Heart left ventricle (tissue), 16 donors: ENCODE measurements at regions not wholly inside any gene's neighbourhood (a gene's known extent, or its start where the extent isn't known, plus 50 kb on each side); places are given as distances from the start of the nearest gene placed in this dataset.

Experiments
- ATAC-seq, 4 donors: fragments of 200-7000 bp; cut with Tn5 transposase; one replicate each; pipeline ENCODE4 v1.9.1; 2020 to 2022; ENCODE audit warnings: moderate library complexity in 4 of 4, mild to moderate bottlenecking in 3 of 4, moderate number of reproducible peaks in 1 of 4
- DNase-seq, 5 donors: peaks; one replicate each; pipeline ENCODE4 v3.0.0-alpha.2; 2020
- H3K27ac ChIP-seq, 12 donors: fragments of 200-600 bp; sonication (generic) in 4 of 12; one replicate each; pipeline versions ENCODE4 v1.5.0 to v1.8.0; 2016 to 2022; ENCODE audit warnings: mild to moderate bottlenecking in 2 of 12
- H3K27me3 ChIP-seq, 9 donors: fragments of 200-600 bp; sonication (generic) in 2 of 9; one replicate each; pipeline versions ENCODE4 v1.5.1 to v1.8.0; 2016 to 2022; ENCODE audit warnings: mild to moderate bottlenecking in 3 of 9
- H3K36me3 ChIP-seq, 9 donors: fragments of 200-600 bp; sonication (generic) in 2 of 9; one replicate each; pipeline versions ENCODE4 v1.5.0 to v1.8.0; 2018 to 2022; ENCODE audit warnings: mild to moderate bottlenecking in 2 of 9
- H3K4me1 ChIP-seq, 12 donors: fragments of 200-600 bp; sonication (generic) in 4 of 12; one replicate each; pipeline versions ENCODE4 v1.5.0 to v1.8.0; 2016 to 2022; ENCODE audit warnings: mild to moderate bottlenecking in 3 of 12
- H3K4me3 ChIP-seq, 12 donors: fragments of 200-600 bp; sonication (generic) in 4 of 12; one replicate each; pipeline versions ENCODE4 v1.5.0 to v1.8.0; 2017 to 2022; ENCODE audit warnings: mild to moderate bottlenecking in 9 of 12, moderate library complexity in 4 of 12
- H3K9me3 ChIP-seq, 12 donors: fragments of 200-600 bp; sonication (generic) in 4 of 12; one replicate each; pipeline versions ENCODE4 v1.5.0 to v1.8.0; 2016 to 2022; ENCODE audit warnings: mild to moderate bottlenecking in 1 of 12
- POLR2A ChIP-seq, 2 donors: fragments of 450-650 bp; IDR thresholded peaks; one replicate each; pipeline ENCODE4 v1.6.1; 2017; ENCODE audit warnings: antibody characterized with exemption in 2 of 2, mild to moderate bottlenecking in 2 of 2, moderate library complexity in 2 of 2
- WGBS, 4 donors: extraction: QIAGEN DNeasy Blood & Tissue Kit in 2 of 4; methylation state at CpG; one replicate each; pipeline versions ENCODE4 v1.1.5 to v1.1.7; 2013 to 2018; 5-methylcytosine and 5-hydroxymethylcytosine counted together
- intact Hi-C, 10 donors: fragments of 100-400 bp; cut with DNase I; formaldehyde crosslinking; loops; one replicate each; pipeline versions ENCODE4 v1.11.1 to v1.14.2; 2022
- TF ChIP-seq, protein P1 (sequence below), 12 donors: fragments of 200-600 bp; sonication (generic) in 4 of 12; IDR thresholded peaks; one replicate each; pipeline versions ENCODE4 v1.5.0 to v1.8.0; 2018 to 2022; ENCODE audit warnings: antibody characterized with exemption in 12 of 12, mild to moderate bottlenecking in 5 of 12
- donor health status: ischemic (EF 13 %, LVEDD 7.1; RV severe dilation, severe dysfunction).
- donor health status: healthy with polysubstance abuse.
- donor health status: DM: no; HTN: yes; CAD: no.
- donor health status: DM: no; HTN: no; CAD: no.
- donor health status: ischemic (EF 25% LVEDD 6.9; RV normal size, moderate dysfunction).
- donor health status: ischemic (EF 25% LVEDD 5.7; RV mildly dilated, moderate dysfunction).
- donor health status: healthy.
- donor health status: DM: yes; HTN: yes; CAD: no.
- donor health status: ischemic (EF 35%, LVEDD 5.7; RV mildly dilated, moderate dysfunction).
- donor health status: nonischemic (EF 11% LVEDD 7.7; RV severe dilation, severe dysfunction).
- donor health status: DM: yes; HTN: yes; CAD: no.
- donor health status: PGD.
- donor health status: ischemic (EF 29% LVEDD 5.4; RV normal size, mild dysfunction).
- donor health status: nonischemic (EF 23%, LVEDD 6.1; RV moderate dilation, normal function).

DNA sequence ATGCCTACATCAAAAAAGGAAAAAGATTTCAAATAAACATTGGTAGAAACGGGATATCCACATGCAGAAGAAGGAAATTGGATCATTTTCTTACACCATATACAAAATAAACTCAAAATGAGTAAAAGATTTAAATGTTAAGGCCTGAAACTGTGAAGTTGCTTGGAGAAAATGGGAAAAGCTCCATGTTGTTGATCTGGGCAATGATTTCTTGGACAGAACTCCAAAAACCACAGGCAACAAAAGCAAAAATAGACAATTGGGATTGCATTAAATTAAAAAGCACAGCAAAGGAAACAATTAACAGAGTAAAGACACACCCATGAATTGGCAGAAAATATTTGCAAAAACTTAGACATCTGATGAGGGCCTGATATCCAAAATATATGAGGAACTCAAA is 105.2 kb upstream of the APP start:
- Histone ChIP-seq H3K4me1 (no peaks in the 10 kb centered on the region), H3K4me3 (no peak overlapping the region), H3K27me3 (no peaks in the 10 kb centered on the region), H3K36me3 (no peaks in the 10 kb centered on the region), H3K27ac (no peak overlapping the region), H3K9me3 (peaks cover 0 to 49% (median 29%) of the 10 kb centered on the region in 12 donors)
- ATAC-seq: no peak
- intact Hi-C loops: no loop called here
- no peak for DNase-seq
- TF ChIP-seq, protein P1, sequence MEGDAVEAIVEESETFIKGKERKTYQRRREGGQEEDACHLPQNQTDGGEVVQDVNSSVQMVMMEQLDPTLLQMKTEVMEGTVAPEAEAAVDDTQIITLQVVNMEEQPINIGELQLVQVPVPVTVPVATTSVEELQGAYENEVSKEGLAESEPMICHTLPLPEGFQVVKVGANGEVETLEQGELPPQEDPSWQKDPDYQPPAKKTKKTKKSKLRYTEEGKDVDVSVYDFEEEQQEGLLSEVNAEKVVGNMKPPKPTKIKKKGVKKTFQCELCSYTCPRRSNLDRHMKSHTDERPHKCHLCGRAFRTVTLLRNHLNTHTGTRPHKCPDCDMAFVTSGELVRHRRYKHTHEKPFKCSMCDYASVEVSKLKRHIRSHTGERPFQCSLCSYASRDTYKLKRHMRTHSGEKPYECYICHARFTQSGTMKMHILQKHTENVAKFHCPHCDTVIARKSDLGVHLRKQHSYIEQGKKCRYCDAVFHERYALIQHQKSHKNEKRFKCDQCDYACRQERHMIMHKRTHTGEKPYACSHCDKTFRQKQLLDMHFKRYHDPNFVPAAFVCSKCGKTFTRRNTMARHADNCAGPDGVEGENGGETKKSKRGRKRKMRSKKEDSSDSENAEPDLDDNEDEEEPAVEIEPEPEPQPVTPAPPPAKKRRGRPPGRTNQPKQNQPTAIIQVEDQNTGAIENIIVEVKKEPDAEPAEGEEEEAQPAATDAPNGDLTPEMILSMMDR (IDR thresholded peaks at IDR 0.05): no peak
- TF ChIP-seq POLR2A (IDR thresholded peaks at IDR 0.05): no peak
- WGBS, 4 donors: 53 to 59% (median 56%) methylated on average over 1 of the region's 1 CpG

DNA sequence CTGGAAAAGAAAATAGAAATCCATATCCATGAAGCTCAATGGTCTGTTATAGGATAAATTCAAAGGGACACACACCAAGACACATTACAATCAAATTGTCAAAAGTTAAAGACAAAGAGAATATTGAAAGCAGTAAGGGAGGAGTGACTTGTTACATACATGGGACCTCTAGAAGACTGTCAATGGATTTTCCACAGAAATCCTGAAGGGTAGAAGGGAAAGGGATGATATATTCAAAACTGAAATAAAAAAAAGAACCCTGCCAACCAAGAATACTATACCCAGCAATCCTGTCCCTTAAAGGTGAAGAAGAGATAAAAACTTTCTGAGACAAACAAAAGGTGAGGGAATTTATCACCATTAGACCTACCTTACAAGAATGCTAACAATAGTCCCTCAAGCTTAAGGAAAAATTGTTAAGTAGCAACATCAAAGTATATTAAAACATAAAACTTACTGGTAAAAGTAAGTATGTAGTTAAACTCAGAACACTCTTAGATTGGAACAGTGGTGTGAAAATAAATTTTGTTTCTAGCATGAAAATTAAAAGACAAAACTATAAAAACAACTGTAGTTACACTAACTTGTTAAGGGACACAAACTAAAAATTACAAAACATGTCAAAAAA is 103.2 kb upstream of the APP start:
- TF ChIP-seq, protein P1 (IDR thresholded peaks at IDR 0.05): no peak
- TF ChIP-seq POLR2A (IDR thresholded peaks at IDR 0.05): no peak
- Histone ChIP-seq H3K36me3 (no peaks in the 10 kb centered on the region), H3K27me3 (no peaks in the 10 kb centered on the region), H3K27ac (no peak overlapping the region), H3K4me1 (no peaks in the 10 kb centered on the region), H3K9me3 (peaks cover 0 to 49% (median 29%) of the 10 kb centered on the region in 12 donors), H3K4me3 (no peak overlapping the region)
- no peak for DNase-seq
- intact Hi-C loops: no loop called here
- no peak for ATAC-seq

DNA sequence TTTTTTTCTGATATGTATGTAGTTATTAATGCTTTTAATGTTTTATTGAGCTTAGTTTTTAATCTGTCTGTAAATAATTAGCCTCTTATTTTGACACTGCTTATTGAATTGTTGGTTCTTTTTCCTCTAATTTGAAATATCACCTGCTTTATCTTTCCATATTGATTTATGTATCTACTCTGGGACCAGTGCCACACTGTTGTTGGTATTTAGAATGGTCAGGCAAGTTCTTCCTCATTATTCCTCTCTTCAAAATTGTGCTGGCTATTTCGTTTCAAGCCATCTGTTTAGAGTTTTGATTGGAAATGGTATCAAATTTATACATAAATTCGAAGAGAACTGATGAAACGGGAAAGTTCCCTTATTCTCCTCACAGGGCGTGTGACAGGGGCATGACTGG is 96.8 kb upstream of the APP start:
- no peak for ATAC-seq
- no peak for DNase-seq
- 84 to 89% (median 87%) methylated on average over 4 of the region's 4 CpGs for WGBS, 4 donors
- intact Hi-C loops: loop anchor here in 1 of 10 donors (10.0 kb wide), 1 partner anchor 63 kb away; no protein-coding TSS in a partner anchor
- peaks cover 0 to 11% (median 2%) of the 10 kb centered on the region in 12 donors for H3K9me3 ChIP-seq
- H3K36me3 ChIP-seq: no peaks in the 10 kb centered on the region
- no peak overlapping the region for H3K27ac ChIP-seq
- no peak overlapping the region for H3K4me3 ChIP-seq
- no peaks in the 10 kb centered on the region for H3K27me3 ChIP-seq
- no peaks in the 10 kb centered on the region for H3K4me1 ChIP-seq
- TF ChIP-seq POLR2A (IDR thresholded peaks at IDR 0.05): no peak
- TF ChIP-seq, protein P1 (IDR thresholded peaks at IDR 0.05): no peak

DNA sequence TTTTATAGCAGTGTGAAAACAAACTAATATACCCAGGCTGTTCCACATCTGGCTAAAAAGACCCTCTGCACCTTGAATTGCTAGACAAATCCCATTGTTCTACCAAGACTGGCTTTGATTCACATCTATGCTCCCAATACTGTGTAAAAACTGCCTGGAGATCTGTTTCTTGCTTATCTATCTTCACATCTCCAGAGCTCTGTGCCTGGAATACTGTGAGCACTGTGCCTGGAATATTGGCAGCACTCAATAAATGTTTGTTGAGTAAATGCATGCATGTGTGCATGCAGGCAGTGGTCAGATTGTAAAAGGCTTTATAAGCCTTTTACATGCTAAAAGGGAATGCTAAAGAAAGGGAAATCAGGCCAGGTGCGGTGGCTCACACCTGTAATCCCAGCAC is 75.5 kb upstream of the APP start:
- 94 to 100% (median 95%) methylated on average over 1 of the region's 1 CpG for WGBS, 4 donors
- H3K9me3 ChIP-seq: no peaks in the 10 kb centered on the region
- intact Hi-C loops: no loop called here
- DNase-seq: no peak
- TF ChIP-seq, protein P1 (IDR thresholded peaks at IDR 0.05): no peak
- no peak for TF ChIP-seq POLR2A (IDR thresholded peaks at IDR 0.05)
- no peaks in the 10 kb centered on the region for H3K4me1 ChIP-seq
- no peak overlapping the region for H3K4me3 ChIP-seq
- no peaks in the 10 kb centered on the region for H3K27me3 ChIP-seq
- ATAC-seq: no peak
- H3K27ac ChIP-seq: no peak overlapping the region
- no peaks in the 10 kb centered on the region for H3K36me3 ChIP-seq
